Chondrocyte (in vitro differentiated cells): ENCODE measurements at regions not wholly inside any gene's neighbourhood (a gene's known extent, or its start where the extent isn't known, plus 50 kb on each side); places are given as distances from the start of the nearest gene placed in this dataset.

Experiments used
- DNase-seq: peaks from one replicate; pipeline ENCODE4 v3.0.0; 2021; ENCODE audit warnings: mixed read lengths, low spot score
- H3K27ac Mint-ChIP-seq: one replicate; pipeline ENCODE4 v1.8.0; 2021; ENCODE audit warnings: mild to moderate bottlenecking, moderate library complexity, mixed read lengths; ENCODE audit not compliant: unreplicated experiment
- H3K27me3 Mint-ChIP-seq: 2 replicates; pipeline ENCODE4 v1.8.0; 2021; ENCODE audit warnings: low read depth, mixed read lengths
- H3K36me3 Mint-ChIP-seq: 2 replicates; pipeline ENCODE4 v1.8.0; 2021; ENCODE audit warnings: low read depth, mixed read lengths
- H3K4me1 Mint-ChIP-seq: 2 replicates; pipeline ENCODE4 v1.8.0; 2021; ENCODE audit warnings: low read depth, mild to moderate bottlenecking, mixed read lengths
- H3K4me3 Mint-ChIP-seq: one replicate; pipeline ENCODE4 v1.8.0; 2021; ENCODE audit warnings: mild to moderate bottlenecking, moderate library complexity, mixed read lengths; ENCODE audit not compliant: unreplicated experiment
- H3K9me3 Mint-ChIP-seq: 2 replicates; pipeline ENCODE4 v1.8.0; 2021; ENCODE audit warnings: low read depth, mixed read lengths
- CTCF ChIP-seq: fragments of 200-600 bp; sonication (generic); IDR thresholded peaks from 2 replicates; pipeline ENCODE4 v1.5.0; 2021; ENCODE audit warnings: antibody characterized with exemption, mild to moderate bottlenecking, moderate library complexity

DNA sequence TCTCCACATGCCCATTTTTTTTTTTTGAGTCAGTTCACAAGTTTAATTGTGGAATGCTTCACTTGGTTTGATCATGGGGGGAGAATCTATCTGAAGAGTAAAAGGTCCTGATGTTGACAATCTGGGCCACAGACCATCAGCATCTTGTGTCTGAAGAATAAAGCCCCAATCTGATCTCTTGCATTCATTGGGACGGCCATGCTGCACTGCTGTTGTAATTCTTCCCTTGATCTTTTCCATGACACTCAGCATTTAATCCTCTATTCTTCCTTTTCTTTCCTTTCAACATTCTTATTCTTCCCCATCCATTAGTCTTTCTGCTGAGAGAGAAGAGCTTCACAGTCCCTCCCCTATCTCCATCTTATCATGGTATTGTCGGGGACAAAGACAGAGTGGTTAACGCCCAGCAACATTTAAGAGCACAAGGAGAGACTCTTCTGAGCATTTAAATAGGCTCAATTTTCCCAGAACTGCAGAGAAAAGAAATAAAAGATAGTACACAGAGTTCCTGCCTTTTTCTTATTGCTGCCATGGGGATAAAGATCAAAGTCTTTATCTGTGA, 1157.3 kb downstream of the SORCS3 start:
- H3K27me3 Mint-ChIP-seq = no peaks in the 10 kb centered on the region
- H3K4me3 Mint-ChIP-seq = no peak overlapping the region
- TF ChIP-seq CTCF = no peak
- H3K27ac Mint-ChIP-seq = no peak overlapping the region
- no peaks in the 10 kb centered on the region for H3K4me1 Mint-ChIP-seq
- peaks cover 3% of the 10 kb centered on the region for H3K9me3 Mint-ChIP-seq
- DNase-seq = no peak
- H3K36me3 Mint-ChIP-seq = no peaks in the 10 kb centered on the region

GRCh38 chr10:105797234-105797890, 1156.3 kb downstream of the SORCS3 start:
- no peaks in the 10 kb centered on the region for H3K36me3 Mint-ChIP-seq
- peak; percentile 61 for TF ChIP-seq CTCF
- H3K9me3 Mint-ChIP-seq = peaks cover 3% of the 10 kb centered on the region
- no peaks in the 10 kb centered on the region for H3K4me1 Mint-ChIP-seq
- H3K27ac Mint-ChIP-seq = no peak overlapping the region
- H3K27me3 Mint-ChIP-seq = no peaks in the 10 kb centered on the region
- H3K4me3 Mint-ChIP-seq = no peak overlapping the region
- DNase-seq = no peak

DNA sequence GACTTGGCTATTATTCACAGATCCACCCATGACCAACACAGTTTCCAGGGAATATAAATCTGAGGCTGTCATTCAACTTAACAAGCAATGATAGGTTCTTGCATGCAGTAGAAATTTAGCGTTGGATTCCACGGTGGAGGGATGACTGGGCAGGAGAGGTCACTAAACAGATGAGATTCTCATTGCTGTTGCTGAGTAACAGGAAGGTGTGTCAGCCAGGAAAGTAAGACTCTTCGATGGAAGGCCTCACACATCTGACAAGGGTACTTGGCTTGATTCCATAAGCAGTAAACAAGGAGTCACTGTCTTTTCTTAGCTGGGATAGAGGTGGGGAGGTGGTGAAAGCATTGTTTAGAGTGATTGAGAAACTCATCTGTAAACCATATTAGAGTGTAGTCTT, 1152.0 kb downstream of the SORCS3 start:
- no peak for TF ChIP-seq CTCF
- no peaks in the 10 kb centered on the region for H3K4me1 Mint-ChIP-seq
- peaks cover 4% of the 10 kb centered on the region for H3K9me3 Mint-ChIP-seq
- H3K4me3 Mint-ChIP-seq = no peak overlapping the region
- H3K27me3 Mint-ChIP-seq = no peaks in the 10 kb centered on the region
- no peaks in the 10 kb centered on the region for H3K36me3 Mint-ChIP-seq
- no peak for DNase-seq
- no peak overlapping the region for H3K27ac Mint-ChIP-seq

- Mint-ChIP-seq H3K36me3 (no peaks in the 10 kb centered on the region), H3K27ac (no peak overlapping the region), H3K4me1 (no peaks in the 10 kb centered on the region), H3K9me3 (peaks cover 45% of the 10 kb centered on the region), H3K27me3 (no peaks in the 10 kb centered on the region), H3K4me3 (no peak overlapping the region)
- DNase-seq = no peak
- no peak for TF ChIP-seq CTCF
These were observed 1144.6 kb downstream of the SORCS3 start for GRCh38 chr10:105785721-105786120.

DNA sequence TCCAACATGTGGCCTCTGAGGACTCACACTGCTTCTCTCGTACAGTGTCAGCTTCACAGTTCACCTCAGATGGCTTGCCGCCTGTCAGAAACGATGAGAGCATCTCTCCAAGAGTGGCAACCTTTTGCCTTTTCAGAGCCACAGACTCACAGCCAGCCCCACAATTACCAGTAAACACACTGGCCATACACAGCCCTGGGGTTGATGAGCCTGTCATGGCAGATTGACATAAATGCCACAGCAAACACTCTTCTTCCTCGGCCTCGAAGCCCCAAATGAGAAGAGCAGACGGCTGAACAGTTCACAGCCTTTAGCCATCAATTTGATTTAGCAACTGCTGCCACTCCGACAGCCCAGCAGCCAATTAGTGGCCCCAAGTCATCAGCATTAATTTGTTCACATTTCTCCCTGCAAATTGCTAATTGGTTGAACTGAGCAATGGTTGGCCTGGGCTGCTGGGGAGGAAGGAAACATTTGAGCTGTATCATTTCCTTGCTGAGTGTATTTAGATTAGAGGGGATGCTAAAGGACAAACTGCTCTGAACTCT, 1142.9 kb downstream of the SORCS3 start:
- no peak for TF ChIP-seq CTCF
- H3K4me3 Mint-ChIP-seq = no peak overlapping the region
- H3K36me3 Mint-ChIP-seq = no peaks in the 10 kb centered on the region
- H3K27ac Mint-ChIP-seq = no peak overlapping the region
- no peaks in the 10 kb centered on the region for H3K4me1 Mint-ChIP-seq
- no peak for DNase-seq
- no peaks in the 10 kb centered on the region for H3K27me3 Mint-ChIP-seq
- peaks cover 45% of the 10 kb centered on the region for H3K9me3 Mint-ChIP-seq
